GM23338 (cell line): ENCODE measurements at regions not wholly inside any gene's neighbourhood (a gene's known extent, or its start where the extent isn't known, plus 50 kb on each side); places are given as distances from the start of the nearest gene placed in this dataset.

ENCODE experiments used
- CREB1 ChIP-seq: fragments of 250-450 bp; sonication (Bioruptor Pico); IDR thresholded peaks from 2 replicates; pipeline ENCODE4 v1.5.0; 2020; ENCODE audit warnings: low read depth, mild to moderate bottlenecking, moderate library complexity
- CTCF ChIP-seq, 2 experiments: fragments of 200-600 bp in 1 of 2; sonication (generic) in 1 of 2; conservative IDR thresholded peaks; 2 replicates each; pipeline versions ENCODE4 v1.5.1 to v1.6.1; 2016 to 2017; ENCODE audit warnings: antibody characterized with exemption in 2 of 2, low read depth in 2 of 2, mild to moderate bottlenecking in 2 of 2, moderate library complexity in 1 of 2
- EZH2 ChIP-seq: fragments of 200-600 bp; sonication (generic); IDR thresholded peaks from one replicate; pipeline ENCODE4 v1.8.0; 2017; ENCODE audit warnings: antibody characterized with exemption, mild to moderate bottlenecking, low read depth; ENCODE audit not compliant: unreplicated experiment
- EZH2phosphoT487 ChIP-seq: fragments of 200-600 bp; sonication (generic); IDR thresholded peaks from one replicate; pipeline ENCODE4 v1.8.1; 2018; ENCODE audit warnings: antibody characterized with exemption; ENCODE audit not compliant: unreplicated experiment
- NANOG ChIP-seq: IDR thresholded peaks from 2 replicates; pipeline ENCODE4 v1.6.1; 2016; ENCODE audit warnings: antibody characterized with exemption, borderline replicate concordance
- POLR2AphosphoS5 ChIP-seq: IDR thresholded peaks from 2 replicates; pipeline ENCODE4 v1.6.1; 2016; ENCODE audit warnings: antibody characterized with exemption, low read depth
- ZNF114 ChIP-seq: fragments of 250-450 bp; sonication (Bioruptor Pico); IDR thresholded peaks from 2 replicates; pipeline ENCODE4 v1.5.0; 2020; ENCODE audit warnings: mild to moderate bottlenecking, moderate library complexity
- ZNF331 ChIP-seq: fragments of 250-450 bp; sonication (Bioruptor Pico); IDR thresholded peaks from 2 replicates; pipeline ENCODE4 v1.5.0; 2020; ENCODE audit warnings: low read depth, mild to moderate bottlenecking, moderate library complexity
- TF ChIP-seq, protein P1 (sequence below): IDR thresholded peaks from one replicate; pipeline ENCODE4 v1.6.1; 2018; ENCODE audit warnings: antibody characterized with exemption; ENCODE audit not compliant: unreplicated experiment
- TF ChIP-seq, protein P2 (sequence below): IDR thresholded peaks from 2 replicates; pipeline ENCODE4 v1.6.1; 2016; ENCODE audit warnings: antibody characterized with exemption

DNA sequence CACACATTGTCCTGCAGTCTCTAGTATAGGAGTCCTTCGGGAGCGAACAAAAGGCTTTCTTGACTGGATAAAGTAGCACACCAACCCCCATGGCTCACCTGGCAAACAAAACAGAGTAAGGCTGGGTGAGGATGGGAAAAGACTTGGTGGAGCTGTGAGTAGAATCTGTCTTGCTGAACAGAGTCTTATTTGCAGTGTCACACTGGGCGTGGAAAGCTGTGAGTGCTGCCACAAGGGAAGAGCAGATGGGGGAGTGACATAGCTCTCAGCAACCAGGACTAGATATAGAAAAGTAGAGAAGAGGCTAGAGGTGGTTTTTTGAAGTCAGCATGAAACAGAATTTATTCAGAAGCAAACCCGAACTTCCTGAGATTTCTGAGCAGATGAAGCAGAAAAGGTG is 137.2 kb upstream of the ESX1 start:
- TF ChIP-seq CTCF (conservative IDR thresholded peaks at IDR 0.05; ENCODE audit: low read depth in 2 of 2) (no peak), EZH2 (no peak), POLR2AphosphoS5 (no peak), CREB1 (CRISPR knock-in tag) (no peak), ZNF331 (CRISPR knock-in tag) (no peak), EZH2phosphoT487 (no peak), ZNF114 (CRISPR knock-in tag) (no peak), NANOG (no peak)
- TF ChIP-seq, protein P1, sequence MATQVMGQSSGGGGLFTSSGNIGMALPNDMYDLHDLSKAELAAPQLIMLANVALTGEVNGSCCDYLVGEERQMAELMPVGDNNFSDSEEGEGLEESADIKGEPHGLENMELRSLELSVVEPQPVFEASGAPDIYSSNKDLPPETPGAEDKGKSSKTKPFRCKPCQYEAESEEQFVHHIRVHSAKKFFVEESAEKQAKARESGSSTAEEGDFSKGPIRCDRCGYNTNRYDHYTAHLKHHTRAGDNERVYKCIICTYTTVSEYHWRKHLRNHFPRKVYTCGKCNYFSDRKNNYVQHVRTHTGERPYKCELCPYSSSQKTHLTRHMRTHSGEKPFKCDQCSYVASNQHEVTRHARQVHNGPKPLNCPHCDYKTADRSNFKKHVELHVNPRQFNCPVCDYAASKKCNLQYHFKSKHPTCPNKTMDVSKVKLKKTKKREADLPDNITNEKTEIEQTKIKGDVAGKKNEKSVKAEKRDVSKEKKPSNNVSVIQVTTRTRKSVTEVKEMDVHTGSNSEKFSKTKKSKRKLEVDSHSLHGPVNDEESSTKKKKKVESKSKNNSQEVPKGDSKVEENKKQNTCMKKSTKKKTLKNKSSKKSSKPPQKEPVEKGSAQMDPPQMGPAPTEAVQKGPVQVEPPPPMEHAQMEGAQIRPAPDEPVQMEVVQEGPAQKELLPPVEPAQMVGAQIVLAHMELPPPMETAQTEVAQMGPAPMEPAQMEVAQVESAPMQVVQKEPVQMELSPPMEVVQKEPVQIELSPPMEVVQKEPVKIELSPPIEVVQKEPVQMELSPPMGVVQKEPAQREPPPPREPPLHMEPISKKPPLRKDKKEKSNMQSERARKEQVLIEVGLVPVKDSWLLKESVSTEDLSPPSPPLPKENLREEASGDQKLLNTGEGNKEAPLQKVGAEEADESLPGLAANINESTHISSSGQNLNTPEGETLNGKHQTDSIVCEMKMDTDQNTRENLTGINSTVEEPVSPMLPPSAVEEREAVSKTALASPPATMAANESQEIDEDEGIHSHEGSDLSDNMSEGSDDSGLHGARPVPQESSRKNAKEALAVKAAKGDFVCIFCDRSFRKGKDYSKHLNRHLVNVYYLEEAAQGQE, result no peak
- TF ChIP-seq, protein P2, sequence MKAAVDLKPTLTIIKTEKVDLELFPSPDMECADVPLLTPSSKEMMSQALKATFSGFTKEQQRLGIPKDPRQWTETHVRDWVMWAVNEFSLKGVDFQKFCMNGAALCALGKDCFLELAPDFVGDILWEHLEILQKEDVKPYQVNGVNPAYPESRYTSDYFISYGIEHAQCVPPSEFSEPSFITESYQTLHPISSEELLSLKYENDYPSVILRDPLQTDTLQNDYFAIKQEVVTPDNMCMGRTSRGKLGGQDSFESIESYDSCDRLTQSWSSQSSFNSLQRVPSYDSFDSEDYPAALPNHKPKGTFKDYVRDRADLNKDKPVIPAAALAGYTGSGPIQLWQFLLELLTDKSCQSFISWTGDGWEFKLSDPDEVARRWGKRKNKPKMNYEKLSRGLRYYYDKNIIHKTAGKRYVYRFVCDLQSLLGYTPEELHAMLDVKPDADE, result no peak
